ENCODE measurements at regions not wholly inside any gene's neighbourhood (a gene's known extent, or its start where the extent isn't known, plus 50 kb on each side); places are given as distances from the start of the nearest gene placed in this dataset.
"Not testable (repeated sequence)": the region's sequence is repeated elsewhere in the genome, so short reads cannot be mapped to it uniquely, and the experiment has no call there.

DNA sequence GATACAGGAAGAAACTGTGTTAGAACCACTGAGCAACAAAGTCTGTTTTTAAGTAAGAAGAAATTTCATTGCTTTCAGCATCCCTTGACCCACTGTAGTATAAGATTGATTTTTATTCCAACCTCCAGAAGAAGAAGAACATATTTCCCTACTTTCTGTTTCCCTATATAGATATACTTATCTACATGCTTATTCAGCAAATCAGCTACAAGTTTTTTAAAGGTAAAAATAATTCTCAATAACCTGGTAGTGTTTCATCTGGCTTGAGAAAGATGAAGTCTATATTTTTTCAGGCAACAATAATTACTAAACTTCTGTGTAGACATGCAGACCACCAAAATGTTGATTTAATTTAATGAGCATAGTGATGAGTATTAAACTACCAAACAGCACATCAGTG, 201.0 kb downstream of the OSTF1 start:
- no peak for DNase-seq

DNA sequence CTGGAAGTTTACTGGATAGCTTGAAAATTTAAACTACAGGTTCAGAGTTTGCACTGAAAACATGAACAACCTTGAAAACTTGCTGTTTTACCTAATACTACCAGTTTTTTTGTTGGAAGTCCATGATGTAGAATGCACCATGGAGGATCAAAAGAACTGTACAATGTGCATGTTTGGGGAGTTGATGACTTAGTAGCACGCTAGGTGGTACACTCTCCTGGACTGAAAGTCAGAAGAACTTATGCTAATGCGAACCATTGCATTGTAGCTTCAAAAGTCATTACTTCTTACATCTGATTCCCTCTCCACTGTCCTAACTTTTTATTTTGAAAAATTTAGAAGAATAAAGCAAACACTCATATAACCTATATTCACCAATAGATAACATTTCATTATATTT, 211.0 kb downstream of the OSTF1 start:
- DNase-seq, result no peak

DNA sequence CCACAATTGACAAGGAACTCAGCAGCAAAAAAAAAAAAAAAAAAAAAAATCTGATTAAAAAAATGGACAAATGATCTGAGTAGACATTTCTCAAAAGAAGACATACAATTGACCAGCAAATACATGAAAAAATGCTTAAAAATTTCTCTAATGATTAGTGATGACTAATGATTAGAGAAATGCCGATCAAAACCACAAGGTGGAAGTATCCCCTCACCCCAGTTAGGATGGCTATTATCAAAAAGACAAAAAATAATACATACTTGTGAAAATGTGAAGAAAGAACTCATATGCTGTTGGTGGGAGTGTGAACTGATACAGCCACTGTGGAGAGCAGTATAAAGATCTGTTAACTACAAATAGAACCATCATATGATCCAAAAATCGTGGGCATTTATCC, 245.3 kb downstream of the OSTF1 start:
- DNase-seq, result no peak

DNA sequence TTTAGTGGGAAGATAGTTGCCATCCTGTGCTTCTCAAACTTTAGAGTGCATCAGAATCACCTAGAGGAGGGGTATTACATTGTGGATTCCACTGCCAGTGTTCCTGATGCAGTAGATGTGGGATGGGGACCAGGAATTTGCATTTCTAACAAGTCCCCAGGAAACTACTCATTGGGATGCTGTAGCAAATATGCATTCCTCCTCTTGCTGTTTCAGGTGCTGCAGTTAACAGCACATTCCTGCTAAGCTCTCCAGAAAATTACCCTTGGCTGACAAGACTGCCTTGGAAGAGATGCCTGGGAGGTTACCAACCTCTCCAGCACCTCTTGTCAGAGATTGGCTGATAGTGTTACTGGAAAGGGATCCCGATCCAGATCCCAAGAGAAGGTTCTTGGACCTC, 270.5 kb downstream of the OSTF1 start:
- DNase-seq, result no peak

DNA sequence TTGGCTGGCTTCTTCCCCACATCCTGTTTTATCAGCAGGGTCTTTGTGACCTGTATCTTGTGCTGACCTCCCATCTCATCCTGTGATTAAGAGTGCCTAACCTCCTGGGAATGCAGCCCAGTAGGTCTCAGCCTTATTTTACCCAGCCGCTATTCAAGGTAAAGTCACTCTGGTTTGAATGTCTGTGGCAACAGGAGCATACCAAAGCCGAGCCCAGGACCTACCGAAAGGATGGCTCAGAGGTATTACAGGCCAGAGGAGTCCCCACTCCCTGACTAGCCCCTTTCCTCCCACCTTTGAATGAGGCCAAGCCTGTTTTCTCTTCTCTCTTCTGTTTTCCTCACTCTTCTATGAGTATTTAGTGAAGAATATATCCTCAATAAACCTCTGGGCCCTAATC, 271.3 kb downstream of the OSTF1 start:
- DNase-seq, result no peak

DNA sequence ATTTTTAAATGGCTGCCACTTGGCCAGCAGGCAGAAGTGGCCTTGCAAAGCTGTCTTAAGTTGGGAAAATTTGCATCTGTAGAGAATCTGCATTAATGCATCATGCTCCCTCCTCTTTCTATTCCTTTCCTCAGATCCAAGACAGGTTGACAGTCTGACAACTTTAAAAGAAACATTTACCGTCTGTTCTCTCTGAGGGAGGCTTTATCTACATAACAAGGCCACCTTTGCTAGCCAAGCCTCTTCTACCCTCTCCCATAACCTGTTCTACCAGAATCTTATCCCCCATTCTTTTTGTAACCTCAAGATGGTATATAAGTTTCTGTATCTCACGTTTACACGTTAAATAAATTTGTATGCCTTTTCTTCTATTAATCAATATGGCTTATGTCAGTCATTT, 271.9 kb downstream of the OSTF1 start:
- DNase-seq, result no peak

DNA sequence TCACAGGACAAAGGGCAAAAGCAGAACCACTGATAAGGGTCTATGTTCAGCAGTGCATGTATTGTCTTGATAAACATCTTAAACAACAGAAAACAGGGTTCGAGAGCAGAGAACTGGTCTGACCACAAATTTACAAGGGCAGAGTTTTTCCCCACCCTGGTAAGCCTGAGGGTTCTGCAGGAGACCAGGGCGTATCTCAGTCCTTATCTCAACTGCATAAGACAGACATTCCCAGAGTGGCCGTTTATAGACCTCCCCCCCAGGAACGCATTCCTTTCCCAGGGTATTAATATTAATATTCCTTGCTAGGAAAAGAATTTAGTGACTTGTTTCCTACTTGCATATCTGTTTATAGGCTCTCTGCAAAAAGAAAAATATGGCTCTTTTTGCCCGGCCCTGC, 274.1 kb downstream of the OSTF1 start:
- DNase-seq, result not testable (repeated sequence)

DNA sequence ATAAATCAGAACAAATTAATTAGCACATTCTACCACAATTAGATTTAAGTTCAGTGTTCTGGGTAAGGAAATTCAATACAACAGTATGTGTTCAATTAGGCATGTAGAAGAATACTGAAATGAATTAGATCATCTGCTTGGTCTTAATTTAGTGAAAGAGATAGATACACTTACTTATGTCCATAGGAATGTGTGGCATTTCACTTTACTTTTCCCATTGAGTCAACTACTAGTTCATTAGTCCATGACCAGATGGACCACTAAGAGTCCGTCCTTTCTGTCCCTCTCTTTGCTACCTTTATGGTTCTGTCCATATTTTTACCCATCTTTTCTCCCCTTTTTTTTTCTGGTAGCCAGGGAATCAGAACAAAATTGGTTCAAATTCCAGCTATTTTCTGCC, 276.9 kb downstream of the OSTF1 start:
- DNase-seq, result no peak

DNA sequence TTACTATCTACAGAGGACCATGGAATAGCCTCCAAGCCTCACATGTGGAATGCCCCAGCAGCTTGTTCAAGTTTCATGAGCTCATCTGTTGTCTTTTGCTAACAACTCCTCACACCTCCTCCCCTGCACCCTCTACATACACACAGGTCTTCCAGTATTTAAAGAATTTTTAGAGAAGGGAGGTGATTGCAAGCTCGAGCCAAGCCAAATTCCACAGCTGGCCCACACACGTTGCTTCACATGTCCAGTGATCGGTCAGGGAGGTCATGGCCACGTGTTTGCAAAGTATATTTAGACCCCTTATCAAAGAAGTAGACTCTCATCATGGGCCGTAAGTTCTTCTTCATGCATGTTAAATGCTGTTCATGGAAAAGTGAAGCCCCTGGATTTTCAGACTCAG, 281.7 kb downstream of the OSTF1 start:
- DNase-seq, result no peak

DNA sequence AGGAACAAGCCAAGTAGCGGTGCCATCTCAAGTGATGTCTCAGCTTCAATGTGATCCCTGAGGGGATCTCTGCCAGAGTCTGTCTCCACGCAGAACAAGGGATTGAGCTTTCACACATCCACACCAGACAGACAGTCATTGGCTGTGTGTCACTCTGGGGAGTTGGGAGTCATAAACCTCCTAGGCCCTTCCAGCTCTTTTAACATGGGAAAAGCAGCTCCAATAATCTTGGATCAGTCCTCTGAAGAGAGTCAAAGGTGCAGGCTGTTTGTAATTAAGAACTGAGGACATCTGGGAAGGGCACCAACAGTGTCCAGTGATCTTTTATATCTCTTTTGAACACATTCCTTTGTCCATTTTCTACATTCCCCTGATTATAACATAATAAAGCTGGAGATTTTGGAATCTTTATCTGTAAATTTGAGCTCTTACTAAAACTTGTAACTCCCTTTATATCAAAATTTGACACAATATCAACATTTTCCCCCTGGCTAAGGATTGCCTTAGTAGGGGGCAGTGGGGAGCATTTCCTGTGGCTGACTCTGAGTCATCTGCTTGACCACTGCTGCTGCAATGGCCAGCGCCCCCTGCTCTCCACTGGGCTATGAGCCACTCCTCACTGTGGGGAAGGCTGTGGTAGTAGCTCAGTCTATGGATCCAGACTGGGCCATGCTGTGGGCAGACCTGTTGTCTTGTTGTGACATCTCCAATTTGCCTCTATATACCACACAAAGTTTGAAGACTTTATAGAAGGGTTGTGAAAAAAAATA, 284.4 kb downstream of the OSTF1 start:
- DNase-seq, result no peak

DNA sequence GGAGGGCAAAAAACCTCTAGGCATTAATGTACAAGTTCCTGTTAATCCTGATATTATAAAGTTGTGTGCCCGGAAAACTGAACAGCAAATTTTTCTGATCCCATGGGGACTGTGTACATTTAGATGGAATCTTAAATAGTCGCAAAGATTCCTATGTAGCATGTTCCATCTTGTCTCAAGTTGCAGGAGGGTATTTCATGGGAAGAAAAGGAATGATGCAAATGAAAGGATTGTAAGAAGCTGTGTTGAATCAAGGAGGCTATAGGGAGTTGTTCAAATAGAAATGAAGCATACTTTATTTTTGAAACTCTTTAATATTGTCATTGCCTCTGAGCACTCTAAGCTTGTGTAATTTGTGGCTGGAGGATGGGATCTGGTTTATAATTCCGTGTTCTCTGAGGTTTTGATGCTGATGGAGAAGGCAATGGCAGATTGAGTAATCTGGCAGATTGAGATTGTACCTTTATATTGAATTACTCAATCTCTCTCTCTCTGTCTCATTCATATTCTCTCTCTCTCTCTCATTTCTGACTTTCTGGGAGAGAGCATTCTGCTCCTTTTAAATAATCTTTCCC, 288.5 kb downstream of the OSTF1 start:
- no peak for DNase-seq

DNA sequence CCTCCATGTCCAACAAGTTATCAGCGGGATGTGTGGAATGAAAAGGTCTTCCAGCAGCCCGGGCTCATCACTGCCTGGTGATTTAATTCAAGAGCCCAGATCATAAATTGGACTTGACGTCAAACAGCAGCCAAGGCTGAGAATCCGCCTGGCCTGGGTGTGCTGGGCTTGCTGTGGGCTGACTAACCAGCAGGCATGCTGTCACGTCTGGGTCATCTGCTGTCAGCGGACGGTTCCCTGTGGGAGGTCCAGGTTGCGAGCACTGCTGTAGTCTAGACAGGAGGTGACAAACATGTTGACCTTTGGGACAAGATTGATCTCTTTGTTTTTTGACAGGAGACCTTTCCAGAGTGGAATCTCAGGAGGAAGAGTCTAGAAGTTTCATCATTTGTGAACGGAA, 289.7 kb downstream of the OSTF1 start:
- DNase-seq, result no peak

DNA sequence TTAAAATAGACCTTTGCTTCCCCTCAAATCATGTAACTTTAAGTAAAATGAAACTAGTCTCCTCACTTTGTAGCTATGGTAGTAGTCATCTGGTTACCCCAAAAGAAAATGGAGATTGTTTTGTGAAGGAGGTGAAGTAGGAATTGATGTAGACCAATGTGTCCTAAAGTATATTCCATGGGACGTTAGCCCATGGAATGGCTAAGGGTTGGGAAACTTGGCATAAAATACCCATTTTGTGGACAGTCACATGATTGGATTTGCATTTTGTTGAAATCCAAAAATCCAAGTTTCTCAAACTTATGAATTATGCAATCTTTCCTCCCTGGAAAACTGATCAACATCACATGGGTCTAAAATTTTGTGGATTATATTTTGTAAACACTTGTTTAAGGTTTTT, 290.6 kb downstream of the OSTF1 start:
- DNase-seq, result no peak

DNA sequence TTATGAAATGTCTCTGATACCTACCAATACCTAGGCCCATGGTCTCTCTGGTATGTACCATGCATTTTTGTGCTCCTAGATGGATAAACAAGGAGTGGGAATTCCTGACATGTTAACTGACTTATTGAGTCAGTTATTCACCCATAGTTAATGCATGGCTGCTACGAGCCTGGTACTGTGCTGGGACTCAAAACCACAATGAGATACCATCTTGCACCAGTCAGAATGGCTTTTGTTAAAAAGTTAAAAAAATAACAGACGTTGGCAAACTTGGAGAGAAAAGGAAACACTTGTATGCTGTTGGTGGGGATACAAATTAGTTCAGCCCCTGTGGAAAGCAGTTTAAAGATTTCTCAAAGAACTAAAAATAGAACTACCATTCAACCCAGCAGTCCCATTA, 293.8 kb downstream of the OSTF1 start:
- no peak for DNase-seq

DNA sequence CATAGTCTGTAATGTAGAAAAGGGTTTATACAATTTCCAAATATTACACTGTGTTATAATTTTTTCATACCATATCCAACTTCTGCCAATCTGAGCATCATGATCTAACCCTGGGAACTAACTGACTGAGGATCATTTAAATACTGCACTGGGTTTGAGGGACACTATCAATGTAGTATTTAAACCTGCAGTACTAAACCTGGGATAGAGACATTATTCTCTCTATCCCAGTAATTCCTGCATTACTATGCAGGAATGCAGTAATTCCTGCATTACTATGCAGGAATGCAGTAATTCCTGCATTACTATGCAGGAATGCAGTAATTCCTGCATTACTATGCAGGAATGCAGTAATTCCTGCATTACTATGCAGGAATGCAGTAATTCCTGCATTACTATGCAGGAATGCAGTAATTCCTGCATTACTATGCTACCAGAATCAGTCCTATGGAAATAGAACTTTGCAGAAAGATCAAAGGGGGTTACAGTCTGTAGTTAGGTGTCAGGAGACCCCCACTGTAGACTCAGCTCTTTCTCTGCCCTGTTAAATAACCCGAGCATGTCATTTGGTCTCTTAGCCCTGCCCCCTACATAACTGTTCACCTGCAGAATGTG, 295.2 kb downstream of the OSTF1 start:
- DNase-seq, result not testable (repeated sequence)

DNA sequence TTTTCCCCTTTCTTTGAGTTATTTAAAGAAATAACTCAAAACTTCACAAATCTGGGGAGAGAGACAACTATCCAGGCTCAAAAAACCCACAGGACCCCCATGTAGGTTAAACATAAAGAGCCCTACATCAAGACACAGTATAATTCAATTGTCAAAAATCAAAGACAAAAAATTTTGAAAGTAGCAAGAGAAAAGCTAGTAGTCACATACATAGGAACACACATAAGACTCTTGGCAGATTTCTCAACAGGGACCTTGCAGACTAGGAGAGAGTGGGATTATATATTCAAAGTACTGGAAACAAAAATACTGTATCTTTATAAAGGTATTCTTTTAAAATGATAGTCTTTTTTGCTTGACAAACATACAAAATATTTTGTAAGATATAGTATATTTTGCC, 296.9 kb downstream of the OSTF1 start:
- no peak for DNase-seq

DNA sequence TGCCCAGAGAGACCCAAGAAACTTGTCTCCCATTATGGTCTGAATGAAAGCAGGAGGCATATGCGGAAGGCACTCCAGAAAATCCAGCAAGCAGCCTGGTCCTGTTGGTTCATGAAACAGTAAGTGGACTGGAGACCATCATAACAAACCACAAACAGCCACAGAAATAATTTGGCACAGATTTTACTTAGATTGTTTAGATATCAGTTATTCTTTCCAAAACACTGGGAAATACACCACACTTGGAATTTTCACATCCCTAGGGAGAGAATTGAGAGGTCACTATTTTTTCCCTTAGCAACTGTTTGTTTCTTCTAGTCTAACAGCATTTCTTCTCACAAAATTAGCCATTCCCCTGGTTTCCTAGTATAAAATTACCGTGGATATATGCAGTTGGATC, 300.8 kb downstream of the OSTF1 start:
- no peak for DNase-seq

DNA sequence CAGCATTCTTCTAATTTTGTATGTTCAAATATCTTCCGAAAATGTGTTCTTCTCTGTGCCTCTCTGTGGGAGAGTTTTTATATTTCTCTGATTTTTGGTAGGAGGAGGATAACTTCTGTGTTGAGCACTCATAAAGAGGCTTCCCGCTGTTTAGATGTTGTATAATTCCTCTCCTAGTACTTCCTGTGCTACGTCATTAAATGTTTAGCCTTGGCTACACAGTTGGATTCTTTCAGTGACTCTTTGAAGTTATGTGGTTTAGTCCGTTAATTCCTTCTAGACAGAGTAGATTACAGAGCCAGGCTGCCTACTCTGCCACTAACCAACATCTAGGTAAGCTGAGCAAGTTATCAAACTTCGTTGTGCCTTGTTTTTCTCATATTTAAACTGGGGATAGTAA, 302.6 kb downstream of the OSTF1 start:
- DNase-seq, result no peak

DNA sequence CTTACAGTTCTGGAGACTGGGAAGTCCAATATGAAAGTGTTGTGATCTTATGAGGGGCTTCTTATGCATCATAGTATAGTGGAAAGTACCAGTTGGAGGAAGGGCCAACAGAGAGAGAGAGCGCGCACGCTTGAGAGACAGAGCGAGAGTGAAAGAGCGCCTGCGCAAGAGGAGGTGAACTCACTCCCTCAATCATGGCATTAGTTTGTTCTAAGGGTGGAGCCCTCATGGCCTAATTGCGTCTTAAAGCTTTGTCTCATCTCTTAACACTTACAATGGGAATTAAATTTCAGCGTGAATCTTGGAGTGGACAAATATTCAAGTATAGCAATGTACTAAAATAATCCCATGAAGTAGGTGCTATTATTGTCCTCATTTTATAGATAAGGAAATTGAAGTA, 303.2 kb downstream of the OSTF1 start:
- no peak for DNase-seq

DNA sequence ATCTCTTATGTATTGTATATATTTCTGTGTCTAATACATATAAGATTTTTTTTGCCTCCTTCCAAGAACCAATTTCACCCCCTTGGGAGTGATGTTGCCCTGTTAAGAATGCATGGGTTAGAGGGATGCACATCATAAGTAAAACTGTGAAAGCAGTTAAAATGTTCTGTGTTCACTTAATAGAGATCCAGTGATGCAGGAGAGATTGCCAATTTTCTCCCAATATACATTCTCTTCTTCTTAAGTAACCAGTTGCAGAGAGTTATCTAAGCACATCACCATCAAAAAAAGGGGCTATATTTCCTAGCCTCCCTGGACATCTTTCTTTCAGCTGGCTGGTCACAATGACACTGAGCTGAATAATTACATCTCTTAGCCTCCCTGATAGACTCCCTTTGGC, 307.0 kb downstream of the OSTF1 start:
- no peak for DNase-seq

DNA sequence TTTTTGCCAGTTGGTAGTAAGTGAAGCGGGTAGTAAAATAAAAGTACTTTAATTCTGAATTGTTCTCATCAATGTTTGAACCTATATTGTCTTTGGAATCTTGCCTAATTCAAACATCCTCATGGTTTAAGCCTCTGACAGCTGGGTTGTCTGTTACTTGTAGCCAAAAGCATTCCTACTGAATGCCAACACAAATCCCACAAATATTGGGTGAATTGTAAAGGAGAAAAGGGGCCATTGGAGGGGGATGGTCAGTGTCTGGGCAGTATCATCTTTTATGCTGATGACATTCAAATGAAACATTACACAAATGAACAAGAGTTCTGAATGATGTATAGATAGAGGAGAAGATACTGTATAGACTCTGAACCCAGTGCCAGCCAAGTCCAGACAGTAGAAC, 309.5 kb downstream of the OSTF1 start:
- no peak for DNase-seq

DNA sequence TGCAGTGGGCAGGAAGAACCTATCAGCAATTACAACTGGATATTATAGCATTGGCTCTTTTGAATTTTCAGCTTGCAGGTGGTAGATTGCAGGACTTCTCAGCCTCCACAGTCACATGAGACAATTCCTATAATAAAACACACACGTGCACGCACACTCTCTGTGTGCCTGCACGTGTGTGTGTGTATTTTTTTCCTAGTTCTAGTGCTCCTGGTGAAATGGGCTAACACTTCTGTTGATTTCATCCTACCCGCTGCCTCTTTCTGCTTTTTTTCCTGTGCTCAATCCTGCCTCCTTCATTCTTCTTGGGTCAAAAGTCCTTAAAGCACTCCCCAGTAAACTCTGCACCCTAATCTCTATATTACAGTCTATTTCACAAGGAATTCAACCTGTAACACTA, 320.1 kb downstream of the OSTF1 start:
- no peak for DNase-seq

DNA sequence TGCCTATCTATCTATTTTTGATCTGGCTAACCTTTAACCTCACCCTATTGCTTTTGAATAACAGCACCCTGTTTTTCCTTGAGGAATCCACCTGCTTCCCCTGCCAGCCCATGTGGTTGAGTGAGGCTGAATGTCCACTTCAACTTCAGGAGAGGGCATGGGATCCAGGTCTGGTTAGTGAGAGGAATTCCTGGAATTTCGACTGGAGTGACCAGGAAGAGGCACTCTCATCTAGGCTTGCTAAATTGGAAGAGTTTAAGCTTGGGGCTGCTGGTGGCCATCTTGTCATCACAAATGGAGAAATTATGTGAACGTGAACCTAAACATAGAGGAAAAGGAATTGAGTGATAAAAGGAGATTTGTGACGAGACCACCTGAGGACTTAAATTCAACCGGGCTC, 322.1 kb downstream of the OSTF1 start:
- no peak for DNase-seq

DNA sequence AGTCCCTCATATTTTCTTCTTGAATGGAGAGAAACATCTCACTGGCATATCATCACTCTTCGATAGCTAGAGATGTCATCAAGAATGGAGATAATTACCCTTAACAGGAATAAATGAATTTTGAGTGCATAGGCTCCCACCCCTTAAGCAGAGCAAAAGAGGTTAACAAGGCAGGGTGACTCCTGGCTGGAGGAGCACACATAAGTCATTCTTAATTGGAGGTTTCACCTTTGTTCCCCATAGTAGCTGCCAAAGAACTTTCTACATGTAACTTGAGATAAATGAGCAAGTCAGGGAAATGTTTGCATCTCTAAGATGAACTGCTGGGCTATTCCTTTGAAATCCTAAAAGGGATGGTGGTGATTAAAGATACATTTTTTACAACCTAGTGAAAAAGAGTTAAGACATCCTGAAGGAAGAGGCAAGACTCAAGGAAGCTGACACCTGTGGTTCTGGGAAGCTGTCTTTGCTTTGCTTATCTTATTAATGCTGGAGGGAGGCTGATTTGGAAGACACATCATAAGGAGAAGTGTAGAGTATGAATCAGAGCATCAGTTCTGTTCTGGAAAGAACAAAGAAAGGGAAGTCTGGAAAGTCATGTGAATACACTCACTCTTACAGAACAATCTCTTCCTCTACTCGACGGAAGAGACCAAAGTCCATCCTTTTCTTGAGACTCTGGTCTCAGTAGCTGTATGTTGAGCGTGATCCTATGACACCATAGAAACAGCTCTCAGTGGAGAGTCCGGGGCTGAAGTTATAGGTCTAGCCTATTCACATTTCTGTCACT, 326.3 kb downstream of the OSTF1 start:
- DNase-seq, result no peak

All from effector CD8-positive, alpha-beta T cell (primary cell).